SU-DHL-6 (cell line): ENCODE measurements at regions not wholly inside any gene's neighbourhood (a gene's known extent, or its start where the extent isn't known, plus 50 kb on each side); places are given as distances from the start of the nearest gene placed in this dataset.
A peak's percentile ranks its signal among the peaks of the same experiment; 100 is the strongest.

Source experiments
- H2AFZ ChIP-seq: fragments of 200-600 bp; sonication (generic); 2 replicates; pipeline ENCODE4 v1.6.1; 2014; ENCODE audit warnings: low read depth, mild to moderate bottlenecking, moderate library complexity, mixed read lengths, antibody characterized with exemption, low read length; ENCODE audit not compliant: severe bottlenecking
- H3F3A ChIP-seq: fragments of 200-600 bp; shearing (Covaris generic); 2 replicates; pipeline ENCODE4 v1.6.0; 2016; ENCODE audit warnings: antibody characterized with exemption, mild to moderate bottlenecking; ENCODE audit not compliant: insufficient read depth
- H3K27ac ChIP-seq: fragments of 200-600 bp; sonication (generic); 2 replicates; pipeline ENCODE4 v1.5.1; 2016; ENCODE audit warnings: low read depth, mild to moderate bottlenecking, low read length, moderate library complexity, mixed read lengths
- H3K27me3 ChIP-seq: fragments of 200-600 bp; sonication (generic), shearing (Covaris generic); 2 replicates; pipeline ENCODE4 v1.6.0; 2014; ENCODE audit warnings: mild to moderate bottlenecking, low read length
- H3K36me3 ChIP-seq: fragments of 200-600 bp; sonication (generic); 2 replicates; pipeline ENCODE4 v1.6.1; 2014; ENCODE audit warnings: mild to moderate bottlenecking, low read length, mixed read lengths
- H3K4me2 ChIP-seq: fragments of 300-600, 200-600 bp; shearing (Covaris generic), sonication (generic); 2 replicates; pipeline ENCODE4 v1.6.0; 2014; ENCODE audit warnings: low read length, low read depth, mild to moderate bottlenecking; ENCODE audit not compliant: poor library complexity, severe bottlenecking
- H3K4me3 ChIP-seq: fragments of 200-600 bp; sonication (generic); 2 replicates; pipeline ENCODE4 v1.5.1; 2014; ENCODE audit warnings: antibody characterized with exemption, low read length, mild to moderate bottlenecking, mixed read lengths; ENCODE audit not compliant: insufficient read depth, poor library complexity, severe bottlenecking
- H3K79me2 ChIP-seq: fragments of 200-600 bp; sonication (generic); 2 replicates; pipeline ENCODE4 v1.6.1; 2014; ENCODE audit warnings: mild to moderate bottlenecking, low read length, moderate library complexity; ENCODE audit not compliant: insufficient read depth
- H3K9ac ChIP-seq: fragments of 200-600 bp; sonication (generic); 2 replicates; pipeline ENCODE4 v1.7.0; 2014; ENCODE audit warnings: mild to moderate bottlenecking, low read length
- H3K9me2 ChIP-seq: fragments of 200-600 bp; sonication (generic); replicated peaks from 2 replicates; pipeline ENCODE4 v1.6.1; 2014; ENCODE audit warnings: low read length; ENCODE audit not compliant: insufficient read depth
- H3K9me3 ChIP-seq: fragments of 200-600 bp; sonication (generic); 2 replicates; pipeline ENCODE4 v1.6.1; 2014; ENCODE audit warnings: low read length, mixed read lengths; ENCODE audit not compliant: insufficient read depth
- H4K20me1 ChIP-seq: fragments of 200-600 bp; sonication (generic); 2 replicates; pipeline ENCODE4 v1.6.1; 2014; ENCODE audit warnings: low read depth, mild to moderate bottlenecking, antibody characterized with exemption, low read length, moderate library complexity, mixed read lengths
- CTCF ChIP-seq: fragments of 200-600 bp; sonication (generic); IDR thresholded peaks from one replicate; pipeline ENCODE4 v1.5.1; 2017; ENCODE audit warnings: antibody characterized with exemption, mild to moderate bottlenecking, low read length, moderate library complexity; ENCODE audit not compliant: insufficient read depth, poor library complexity, severe bottlenecking
- EZH2phosphoT487 ChIP-seq: fragments of 200-600 bp; sonication (generic), shearing (Covaris generic); conservative IDR thresholded peaks from 2 replicates; pipeline ENCODE4 v1.6.1; 2018; ENCODE audit warnings: mild to moderate bottlenecking, antibody characterized with exemption, low read length, moderate library complexity, mixed read lengths

- no peaks in the 10 kb centered on the region for H3K36me3 ChIP-seq
- no peak overlapping the region for H3K4me2 ChIP-seq
- H3F3A ChIP-seq = no peaks in the 10 kb centered on the region
- H3K79me2 ChIP-seq = no peaks in the 10 kb centered on the region
- H3K9me3 ChIP-seq = no peaks in the 10 kb centered on the region
- TF ChIP-seq CTCF = no peak
- TF ChIP-seq EZH2phosphoT487 = no peak
- H3K9me2 ChIP-seq = no peaks in the 10 kb centered on the region
- H2AFZ ChIP-seq = peak overlapping the region; percentile 60
- no peaks in the 10 kb centered on the region for H3K27me3 ChIP-seq
- no peak overlapping the region for H3K27ac ChIP-seq
- H3K4me3 ChIP-seq = no peak overlapping the region
- H4K20me1 ChIP-seq = no peaks in the 10 kb centered on the region
- H3K9ac ChIP-seq = no peak overlapping the region
Observed at GRCh38 chr12:84757978-84758377, 154.6 kb downstream of the SLC6A15 start.

GRCh38 chr12:84756961-84757360, 155.6 kb downstream of the SLC6A15 start:
- Histone ChIP-seq H3F3A (no peaks in the 10 kb centered on the region), H3K27me3 (no peaks in the 10 kb centered on the region), H3K9me2 (no peaks in the 10 kb centered on the region), H3K4me3 (no peak overlapping the region), H4K20me1 (no peaks in the 10 kb centered on the region), H2AFZ (peak overlapping the region; percentile 52), H3K27ac (no peak overlapping the region), H3K36me3 (no peaks in the 10 kb centered on the region), H3K4me2 (no peak overlapping the region), H3K9ac (no peak overlapping the region), H3K79me2 (no peaks in the 10 kb centered on the region), H3K9me3 (no peaks in the 10 kb centered on the region)
- TF ChIP-seq CTCF (no peak), EZH2phosphoT487 (no peak)

- no peaks in the 10 kb centered on the region for H3K9me2 ChIP-seq
- H3K4me3 ChIP-seq = no peak overlapping the region
- no peak overlapping the region for H3K27ac ChIP-seq
- no peaks in the 10 kb centered on the region for H3K27me3 ChIP-seq
- H3K36me3 ChIP-seq = no peaks in the 10 kb centered on the region
- H2AFZ ChIP-seq = no peak overlapping the region
- TF ChIP-seq EZH2phosphoT487 (no peak), CTCF (no peak)
- H3F3A ChIP-seq = no peaks in the 10 kb centered on the region
- H3K9me3 ChIP-seq = no peaks in the 10 kb centered on the region
- H3K9ac ChIP-seq = no peak overlapping the region
- no peaks in the 10 kb centered on the region for H3K79me2 ChIP-seq
- H4K20me1 ChIP-seq = no peaks in the 10 kb centered on the region
- no peak overlapping the region for H3K4me2 ChIP-seq
Observed at GRCh38 chr12:84745127-84745526, 167.5 kb downstream of the SLC6A15 start.

- Histone ChIP-seq H3K9ac (no peak overlapping the region), H3K4me2 (no peak overlapping the region), H3K27me3 (no peaks in the 10 kb centered on the region), H3F3A (no peaks in the 10 kb centered on the region), H3K36me3 (no peaks in the 10 kb centered on the region), H3K4me3 (no peak overlapping the region), H2AFZ (peak overlapping the region; percentile 37), H4K20me1 (no peaks in the 10 kb centered on the region), H3K27ac (no peak overlapping the region), H3K9me2 (no peaks in the 10 kb centered on the region), H3K79me2 (no peaks in the 10 kb centered on the region), H3K9me3 (no peaks in the 10 kb centered on the region)
- TF ChIP-seq CTCF (no peak), EZH2phosphoT487 (no peak)
Observed at GRCh38 chr12:84741692-84742091, 170.9 kb downstream of the SLC6A15 start.
